ENCODE measurements at regions not wholly inside any gene's neighbourhood (a gene's known extent, or its start where the extent isn't known, plus 50 kb on each side); places are given as distances from the start of the nearest gene placed in this dataset.
"Not testable (repeated sequence)": the region's sequence is repeated elsewhere in the genome, so short reads cannot be mapped to it uniquely, and the experiment has no call there.

GRCh38 chr7:152594801-152595200, 81.1 kb downstream of the XRCC2 start:
- no peak for DNase-seq (ENCODE audit: low read depth, low spot score)

GRCh38 chr7:152591976-152592375, 84.0 kb downstream of the XRCC2 start:
- DNase-seq (ENCODE audit: low read depth, low spot score), result no peak
- no peak overlapping the region for H3K4me3 ChIP-seq (ENCODE audit: low read length)

More at GRCh38 chr7:152594801-152595200, 81.1 kb downstream of the XRCC2 start:
- H3K4me3 ChIP-seq (ENCODE audit: low read length), result no peak overlapping the region

DNA sequence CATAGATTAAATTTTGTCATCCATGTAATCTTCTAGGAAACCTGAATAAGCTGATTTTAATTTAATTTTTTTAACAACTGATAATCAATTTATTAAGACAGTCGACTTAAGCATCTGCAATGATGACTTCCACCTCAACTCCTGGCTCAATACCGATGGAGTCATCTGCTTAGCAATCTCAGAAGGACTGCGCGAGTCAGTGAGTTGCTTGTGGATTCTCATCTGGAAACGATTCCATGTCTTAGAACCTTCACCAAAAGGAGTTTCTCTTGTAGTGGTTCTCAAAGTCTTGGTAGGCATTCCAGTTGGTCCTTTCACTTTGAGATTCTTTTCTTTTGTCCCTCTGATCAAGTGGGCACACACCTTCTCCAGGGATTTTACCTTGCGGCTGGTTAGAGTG, 85.5 kb downstream of the XRCC2 start:
- DNase-seq (ENCODE audit: low read depth, low spot score), result no peak
- no peak overlapping the region for H3K4me3 ChIP-seq (ENCODE audit: low read length)

GRCh38 chr7:152589821-152590220, 86.1 kb downstream of the XRCC2 start:
- not testable (repeated sequence) for H3K4me3 ChIP-seq (ENCODE audit: low read length); DNase-seq (ENCODE audit: low read depth, low spot score)

GRCh38 chr7:152588350-152588749, 87.6 kb downstream of the XRCC2 start:
- H3K4me3 ChIP-seq (ENCODE audit: low read length), result no peak overlapping the region
- DNase-seq (ENCODE audit: low read depth, low spot score), result no peak

GRCh38 chr7:152587366-152587765, 88.6 kb downstream of the XRCC2 start:
- no peak for DNase-seq (ENCODE audit: low read depth, low spot score)
- no peak overlapping the region for H3K4me3 ChIP-seq (ENCODE audit: low read length)

GRCh38 chr7:152583006-152583405, 92.9 kb downstream of the XRCC2 start:
- no peak for DNase-seq (ENCODE audit: low read depth, low spot score)
- H3K4me3 ChIP-seq (ENCODE audit: low read length), result no peak overlapping the region

DNA sequence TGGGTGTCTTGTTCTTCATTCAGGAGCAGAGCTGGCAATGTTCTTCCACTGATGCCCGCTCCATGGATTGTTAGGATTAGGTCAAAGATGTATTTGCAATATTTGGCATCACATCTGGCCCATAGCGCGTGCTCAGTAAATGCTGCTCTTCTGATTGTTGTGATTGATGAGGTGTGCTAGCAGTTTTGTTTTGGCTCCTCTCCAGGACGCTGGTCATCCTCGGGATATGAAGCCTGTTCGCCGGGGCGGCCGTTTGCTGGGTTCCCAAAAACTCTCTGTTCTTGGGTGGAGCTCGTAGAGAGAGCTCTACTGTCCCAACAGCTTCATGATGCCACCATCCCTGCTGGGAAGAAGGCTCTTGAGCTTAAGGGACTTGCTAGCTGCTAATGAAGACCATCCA, 96.9 kb downstream of the XRCC2 start:
- DNase-seq (ENCODE audit: low read depth, low spot score), result no peak
- no peak overlapping the region for H3K4me3 ChIP-seq (ENCODE audit: low read length)

GRCh38 chr7:152577339-152577738, 98.6 kb downstream of the XRCC2 start:
- no peak for DNase-seq (ENCODE audit: low read depth, low spot score)
- no peak overlapping the region for H3K4me3 ChIP-seq (ENCODE audit: low read length)

GRCh38 chr7:152574892-152575548, 100.9 kb downstream of the XRCC2 start:
- no peak overlapping the region for H3K4me3 ChIP-seq (ENCODE audit: low read length)
- DNase-seq (ENCODE audit: low read depth, low spot score), result no peak

DNA sequence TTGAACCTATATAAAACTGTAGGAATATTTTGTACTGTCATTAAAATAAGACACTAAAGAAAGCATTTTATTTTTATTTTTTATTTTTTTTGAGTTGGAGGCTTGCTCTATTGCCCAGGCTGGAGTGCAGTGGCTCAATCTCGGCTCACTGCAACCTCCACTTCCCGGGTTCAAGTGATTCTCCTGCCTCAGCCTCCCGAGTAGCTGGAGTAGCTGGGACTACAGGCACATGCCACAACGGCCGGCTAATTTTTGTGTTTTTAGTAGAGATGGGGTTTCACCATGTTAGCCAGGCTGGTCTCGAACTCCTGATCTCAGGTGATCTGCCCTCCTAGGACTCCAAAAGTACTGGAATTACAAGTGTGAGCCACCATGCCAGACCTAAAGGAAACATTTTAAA, 102.8 kb downstream of the XRCC2 start:
- DNase-seq (ENCODE audit: low read depth, low spot score); H3K4me3 ChIP-seq (ENCODE audit: low read length): not testable (repeated sequence)

DNA sequence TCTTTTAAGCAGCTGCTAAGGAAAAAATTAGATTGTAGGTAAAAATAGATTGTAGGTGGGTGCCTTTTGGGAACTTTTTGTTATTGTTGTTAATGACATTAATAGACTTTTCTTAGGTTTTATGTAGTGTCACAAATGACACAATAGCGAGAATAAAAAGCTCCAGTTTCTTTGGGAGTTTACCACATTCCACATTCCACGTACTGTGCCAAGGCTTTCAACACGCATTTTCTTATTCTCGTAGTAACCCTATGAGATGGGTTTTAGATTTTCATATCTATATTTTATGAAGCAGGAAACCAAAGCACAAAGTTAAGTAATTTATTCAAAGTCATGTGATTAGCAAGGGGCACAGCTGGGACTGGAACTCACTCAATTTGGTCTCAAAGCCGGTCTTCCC, 103.8 kb downstream of the XRCC2 start:
- H3K4me3 ChIP-seq (ENCODE audit: low read length), result no peak overlapping the region
- DNase-seq (ENCODE audit: low read depth, low spot score), result no peak

DNA sequence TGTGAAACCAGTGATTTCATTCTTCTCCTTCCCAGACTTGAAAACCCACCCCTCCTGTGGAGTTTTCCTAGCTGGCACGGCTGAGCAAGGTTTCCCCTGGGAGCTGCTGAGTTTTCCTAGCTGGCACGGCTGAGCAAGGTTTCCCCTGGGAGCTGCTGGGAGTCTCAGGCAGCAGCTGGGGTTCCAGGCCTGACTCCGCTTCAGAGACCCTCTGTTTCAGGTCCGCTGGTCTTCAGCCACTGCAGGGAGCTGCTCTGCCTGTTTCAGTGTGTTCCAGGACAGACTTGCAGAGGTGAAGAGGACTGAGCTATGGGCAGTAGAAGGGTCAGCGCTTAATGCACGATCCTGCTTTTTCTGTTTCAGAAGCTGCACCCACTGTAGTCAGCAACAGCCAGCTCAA, 104.9 kb downstream of the XRCC2 start:
- DNase-seq (ENCODE audit: low read depth, low spot score), result no peak
- no peak overlapping the region for H3K4me3 ChIP-seq (ENCODE audit: low read length)

DNA sequence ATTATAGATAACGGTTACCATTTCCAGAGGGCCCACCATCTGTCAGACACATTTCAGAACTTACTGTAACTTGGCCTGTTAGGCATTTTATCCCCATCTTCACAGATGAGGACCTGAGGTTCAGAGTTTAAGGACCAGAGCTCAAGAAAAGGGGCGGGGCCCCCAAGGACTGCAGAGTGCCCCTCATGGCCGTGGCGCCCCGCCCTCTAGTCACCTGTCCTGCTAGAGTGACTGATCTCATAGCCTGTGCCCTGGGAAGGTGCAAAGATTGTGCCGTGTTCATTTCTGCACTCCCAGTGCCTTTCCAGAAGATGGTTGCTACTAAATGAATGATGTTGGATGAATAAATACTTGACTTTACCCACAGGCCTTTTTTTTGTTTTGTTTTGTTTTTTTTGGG, 107.0 kb downstream of the XRCC2 start:
- DNase-seq (ENCODE audit: low read depth, low spot score), result no peak
- no peak overlapping the region for H3K4me3 ChIP-seq (ENCODE audit: low read length)

GRCh38 chr7:152565731-152566130, 110.2 kb downstream of the XRCC2 start:
- no peak overlapping the region for H3K4me3 ChIP-seq (ENCODE audit: low read length)
- DNase-seq (ENCODE audit: low read depth, low spot score), result no peak

DNA sequence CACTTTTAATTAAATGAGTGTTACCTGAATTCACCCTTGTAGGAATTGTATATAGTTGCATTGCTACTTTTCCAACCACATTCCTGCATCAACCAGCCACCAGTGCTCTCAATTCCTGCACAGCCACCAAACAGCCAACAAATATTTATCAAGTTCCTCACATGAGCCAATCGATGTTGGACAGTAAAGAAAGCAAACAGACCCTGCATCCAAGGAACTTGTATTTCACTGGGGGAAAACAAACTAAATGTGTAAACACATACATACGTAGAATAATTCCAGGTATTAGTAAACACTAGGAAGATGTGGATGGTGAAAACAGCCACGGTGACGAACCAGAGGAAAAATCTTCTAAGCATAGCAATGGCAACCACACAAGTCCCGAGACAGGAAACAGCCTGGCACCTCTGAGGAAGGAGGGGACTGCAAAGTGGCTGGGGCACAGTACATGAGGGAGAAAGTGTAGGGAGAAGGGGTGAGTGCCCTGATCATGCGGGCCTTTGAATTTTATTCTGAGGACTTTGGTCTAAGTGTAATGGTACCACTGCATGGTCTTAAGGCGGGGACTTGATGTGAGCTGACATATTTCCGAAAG, 111.2 kb downstream of the XRCC2 start:
- no peak for DNase-seq (ENCODE audit: low read depth, low spot score)
- H3K4me3 ChIP-seq (ENCODE audit: low read length), result no peak overlapping the region

DNA sequence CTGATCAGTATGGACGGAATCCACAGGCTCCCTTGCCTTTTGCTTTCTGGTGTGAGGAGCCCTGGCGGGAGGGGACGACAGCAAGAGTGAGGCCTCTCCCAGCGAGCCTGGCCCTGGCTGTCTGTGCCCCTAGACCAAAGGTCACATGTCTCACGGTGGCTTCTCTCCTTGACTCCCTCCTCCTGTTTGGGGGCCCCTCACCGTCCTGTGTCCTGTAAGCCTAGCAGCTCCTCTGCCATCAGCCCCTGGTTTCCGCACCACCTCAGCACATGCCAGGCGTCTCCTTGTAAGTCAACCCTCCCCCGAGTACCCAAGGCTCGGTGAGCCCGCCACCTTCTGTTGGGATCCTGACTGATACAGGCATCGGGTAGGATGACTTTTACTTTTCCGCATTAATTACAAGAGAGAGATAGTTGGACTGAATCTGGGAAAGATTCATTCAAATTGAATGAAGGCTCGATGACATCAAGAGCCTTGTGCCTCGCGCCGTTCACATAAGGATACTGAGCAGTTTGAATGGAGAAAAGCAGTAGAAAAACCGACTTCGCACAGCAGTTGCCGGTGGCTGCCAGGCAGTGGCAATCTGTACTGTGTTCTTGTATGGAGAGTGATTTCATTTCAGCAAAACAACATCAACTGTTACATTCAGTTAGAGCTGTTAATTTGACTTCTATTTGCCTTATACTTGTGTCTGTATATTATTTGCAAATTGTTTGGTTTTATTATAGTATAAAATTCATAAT, 119.8 kb downstream of the XRCC2 start:
- DNase-seq (ENCODE audit: low read depth, low spot score), result no peak
- H3K4me3 ChIP-seq (ENCODE audit: low read length), result no peak overlapping the region

DNA sequence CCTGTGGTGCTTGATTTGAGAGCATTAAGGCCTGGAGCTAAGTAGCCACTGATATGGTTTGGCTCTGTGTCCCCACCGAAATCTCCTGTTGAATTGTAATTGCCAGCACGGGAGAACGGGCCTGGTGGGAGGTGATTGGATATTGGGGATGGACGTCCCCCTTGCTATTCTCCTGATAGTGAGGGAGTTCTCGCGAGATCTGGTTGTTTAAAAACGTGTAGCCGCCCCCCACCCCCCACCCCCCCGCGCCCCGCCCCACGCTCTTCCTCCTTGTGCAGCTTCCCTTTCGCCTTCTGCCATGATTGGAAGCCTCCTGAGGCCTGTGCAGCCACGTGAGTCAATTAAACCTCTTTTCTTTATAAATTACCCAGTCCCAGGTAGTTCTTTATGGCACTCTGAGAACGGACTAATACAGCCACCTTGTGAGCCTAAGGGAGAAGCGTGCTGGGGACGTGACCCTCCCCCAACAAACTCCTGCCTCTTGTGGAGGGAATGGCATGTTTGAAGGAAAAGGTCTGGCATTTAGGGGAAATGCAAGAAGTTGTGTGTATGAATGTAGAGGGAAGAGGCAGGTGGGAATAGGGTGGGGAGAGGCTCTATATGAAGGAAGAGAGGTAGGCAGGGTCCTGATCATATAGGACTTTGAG, 118.0 kb upstream of the KMT2C start:
- DNase-seq (ENCODE audit: low read depth, low spot score), result no peak

DNA sequence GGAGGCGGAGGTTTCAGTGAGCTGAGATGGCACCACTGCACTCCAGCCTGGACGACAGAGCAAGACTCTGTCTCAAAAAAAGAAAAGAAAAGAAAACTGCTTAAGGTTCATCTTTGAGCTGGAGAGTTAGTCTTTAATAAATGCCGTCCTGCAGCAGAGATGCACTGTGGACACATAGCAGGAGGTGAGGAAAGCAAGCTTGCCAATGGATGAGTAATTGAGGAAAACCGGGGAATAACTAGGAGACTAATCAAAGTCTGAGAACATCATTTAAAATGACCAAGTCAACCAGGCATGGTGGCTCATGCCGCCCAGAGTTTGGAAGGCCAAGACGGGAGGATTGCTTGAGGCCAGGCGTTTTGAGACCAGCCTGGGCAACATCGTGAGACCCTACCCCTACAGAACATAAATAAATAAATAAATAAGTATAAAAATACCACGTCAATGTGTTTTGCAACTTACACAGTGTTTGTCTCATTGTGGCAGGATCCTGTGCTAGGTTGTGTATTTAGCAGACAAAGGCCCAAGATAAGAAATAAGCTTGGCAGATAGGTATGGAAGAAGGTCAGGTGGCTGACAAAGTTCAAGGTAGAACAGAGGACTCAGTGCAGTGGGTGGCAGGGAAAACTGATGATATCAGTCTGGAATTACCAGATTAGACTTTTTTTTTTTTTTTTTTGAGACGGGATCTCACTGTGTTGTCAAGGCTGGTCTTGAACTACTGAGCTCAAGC, 115.7 kb upstream of the KMT2C start:
- no peak for DNase-seq (ENCODE audit: low read depth, low spot score)
- no peak overlapping the region for H3K4me3 ChIP-seq (ENCODE audit: low read length)

More for the DNA sequence above, 118.0 kb upstream of the KMT2C start:
- no peak overlapping the region for H3K4me3 ChIP-seq (ENCODE audit: low read length)
